ENCODE measurements at regions not wholly inside any gene's neighbourhood (a gene's known extent, or its start where the extent isn't known, plus 50 kb on each side); places are given as distances from the start of the nearest gene placed in this dataset.

GRCh38 chr22:27273436-27273835 is 528.1 kb downstream of the MN1 start:
- Histone ChIP-seq H3K9ac (ENCODE audit: low read length) (no peak overlapping the region), H3K4me3 (ENCODE audit: control extremely low read depth in 1 of 5, extremely low read depth in 1 of 5, insufficient read depth in 1 of 5, low read depth in 2 of 5, low read length in 4 of 5) (no peak overlapping the region), H3K4me2 (replicated peaks; ENCODE audit: low read depth, low read length, poor library complexity, severe bottlenecking) (no peak overlapping the region), H3K9me3 (ENCODE audit: control extremely low read depth in 1 of 3, control insufficient read depth in 2 of 3, insufficient read depth in 1 of 3, low read length in 2 of 3) (peaks cover 0 to 3% (median 0%) of the 10 kb centered on the region in 3 donors), H4K20me1 (ENCODE audit: control insufficient read depth, insufficient read depth, low read length, poor library complexity, severe bottlenecking) (no peaks in the 10 kb centered on the region), H2AFZ (ENCODE audit: insufficient read depth, low read depth, low read length, poor library complexity, severe bottlenecking) (no peak overlapping the region), H3K27me3 (replicated peaks in 1 of 4; ENCODE audit: control extremely low read depth in 1 of 4, control insufficient read depth in 3 of 4, insufficient read depth in 4 of 4, low read length in 3 of 4) (peaks cover 0 to 5% (median 0%) of the 10 kb centered on the region in 4 experiments), H3K27ac (ENCODE audit: low read length in 2 of 2) (no peak overlapping the region), H3K4me1 (ENCODE audit: control insufficient read depth in 2 of 2, insufficient read depth in 2 of 2, low read length in 2 of 2) (no peaks in the 10 kb centered on the region), H3K36me3 (replicated peaks in 1 of 2; ENCODE audit: control extremely low read depth in 1 of 2, control insufficient read depth in 1 of 2, extremely low read depth in 1 of 2, insufficient read depth in 2 of 2, low read length in 1 of 2) (no peaks in the 10 kb centered on the region), H3K79me2 (ENCODE audit: control insufficient read depth, insufficient read depth, low read length) (no peaks in the 10 kb centered on the region)
- DNase-seq (no peak), ATAC-seq (ENCODE audit: low read depth) (no peak)
- H3K9me3 Mint-ChIP-seq (ENCODE audit: insufficient read depth): peaks cover 3% of the 10 kb centered on the region
- no peaks in the 10 kb centered on the region for H3K4me1 Mint-ChIP-seq
- intact Hi-C loops (cut with micrococcal nuclease): no loop called here
- H3K4me3 Mint-ChIP-seq: no peak overlapping the region
- 80% methylated on average over 2 of the region's 8 CpGs for WGBS (ENCODE audit: insufficient coverage)
- H3K27ac Mint-ChIP-seq: no peak overlapping the region
- H3K27me3 Mint-ChIP-seq: peaks cover 16% of the 10 kb centered on the region
- CTCF ChIA-PET: no interaction called here
- no peak for TF ChIP-seq CTCF (IDR thresholded peaks at IDR 0.05)
- no peak for TF ChIP-seq EZH2 (IDR thresholded peaks at IDR 0.05; ENCODE audit: borderline replicate concordance, insufficient read depth, low read depth, low read length, poor library complexity, severe bottlenecking)
- POLR2A ChIA-PET: no interaction called here

GRCh38 chr22:27273853-27274252 is 527.7 kb downstream of the MN1 start:
- no peak overlapping the region for H3K4me2 ChIP-seq (replicated peaks; ENCODE audit: low read depth, low read length, poor library complexity, severe bottlenecking)
- H3K9ac ChIP-seq (ENCODE audit: low read length): no peak overlapping the region
- H4K20me1 ChIP-seq (ENCODE audit: control insufficient read depth, insufficient read depth, low read length, poor library complexity, severe bottlenecking): no peaks in the 10 kb centered on the region
- no peaks in the 10 kb centered on the region for H3K79me2 ChIP-seq (ENCODE audit: control insufficient read depth, insufficient read depth, low read length)
- Mint-ChIP-seq H3K9me3 (ENCODE audit: insufficient read depth) (peaks cover 3% of the 10 kb centered on the region), H3K4me1 (no peaks in the 10 kb centered on the region), H3K27ac (no peak overlapping the region), H3K27me3 (peaks cover 16% of the 10 kb centered on the region), H3K4me3 (no peak overlapping the region)
- no peak overlapping the region for H3K4me3 ChIP-seq (ENCODE audit: control extremely low read depth in 1 of 5, extremely low read depth in 1 of 5, insufficient read depth in 1 of 5, low read depth in 2 of 5, low read length in 4 of 5)
- no peak overlapping the region for H3K27ac ChIP-seq (ENCODE audit: low read length in 2 of 2)
- intact Hi-C loops (cut with micrococcal nuclease): no loop called here
- TF ChIP-seq CTCF (IDR thresholded peaks at IDR 0.05) (no peak), EZH2 (IDR thresholded peaks at IDR 0.05; ENCODE audit: borderline replicate concordance, insufficient read depth, low read depth, low read length, poor library complexity, severe bottlenecking) (no peak)
- H3K4me1 ChIP-seq (ENCODE audit: control insufficient read depth in 2 of 2, insufficient read depth in 2 of 2, low read length in 2 of 2): no peaks in the 10 kb centered on the region
- peaks cover 0 to 3% (median 0%) of the 10 kb centered on the region in 3 donors for H3K9me3 ChIP-seq (ENCODE audit: control extremely low read depth in 1 of 3, control insufficient read depth in 2 of 3, insufficient read depth in 1 of 3, low read length in 2 of 3)
- ChIA-PET CTCF (no interaction called here), POLR2A (no interaction called here)
- no peak overlapping the region for H2AFZ ChIP-seq (ENCODE audit: insufficient read depth, low read depth, low read length, poor library complexity, severe bottlenecking)
- ATAC-seq (ENCODE audit: low read depth) (no peak), DNase-seq (no peak)
- H3K27me3 ChIP-seq (replicated peaks in 1 of 4; ENCODE audit: control extremely low read depth in 1 of 4, control insufficient read depth in 3 of 4, insufficient read depth in 4 of 4, low read length in 3 of 4): peaks cover 0 to 5% (median 0%) of the 10 kb centered on the region in 4 experiments
- WGBS (ENCODE audit: insufficient coverage): 64% methylated on average over 3 of the region's 10 CpGs
- no peaks in the 10 kb centered on the region for H3K36me3 ChIP-seq (replicated peaks in 1 of 2; ENCODE audit: control extremely low read depth in 1 of 2, control insufficient read depth in 1 of 2, extremely low read depth in 1 of 2, insufficient read depth in 2 of 2, low read length in 1 of 2)
